ENCODE measurements at regions not wholly inside any gene's neighbourhood (a gene's known extent, or its start where the extent isn't known, plus 50 kb on each side); places are given as distances from the start of the nearest gene placed in this dataset.

- Histone ChIP-seq H3K18ac (ENCODE audit: insufficient read length, low read depth, low read length) (no peak overlapping the region), H3K56ac (ENCODE audit: insufficient read length, low read depth, low read length) (no peak overlapping the region), H2AK5ac (ENCODE audit: insufficient read length, low read length) (no peak overlapping the region), H3K4ac (ENCODE audit: low read depth, low read length) (no peak overlapping the region), H2BK15ac (ENCODE audit: low read depth, low read length) (no peak overlapping the region), H3K23ac (ENCODE audit: insufficient read length, low read depth, low read length) (no peak overlapping the region), H3K23me2 (ENCODE audit: insufficient read length, low read depth, low read length, poor library complexity, severe bottlenecking) (no peaks in the 10 kb centered on the region), H3K9ac (ENCODE audit: extremely low read depth, insufficient read length, low read length) (no peak overlapping the region), H3K4me2 (ENCODE audit: insufficient read depth, insufficient read length, low read length) (no peak overlapping the region), H2BK120ac (ENCODE audit: low read depth, low read length, poor library complexity, severe bottlenecking) (no peak overlapping the region), H4K8ac (replicated peaks; ENCODE audit: insufficient read length, low read depth, low read length) (no peak overlapping the region), H3K79me2 (ENCODE audit: insufficient read depth, low read length) (no peaks in the 10 kb centered on the region), H3K27ac (ENCODE audit: insufficient read length, low read depth, low read length) (no peak overlapping the region), H4K91ac (ENCODE audit: insufficient read length, low read depth, low read length) (no peak overlapping the region), H3K9me3 (ENCODE audit: control insufficient read depth, low read depth, low read length) (peaks cover 6% of the 10 kb centered on the region), H3T11ph (ENCODE audit: low read length) (no peak overlapping the region), H3K4me1 (ENCODE audit: insufficient read depth, low read length) (peaks cover 2% of the 10 kb centered on the region; the same call in 1 of the 2 replicates), H3K14ac (ENCODE audit: insufficient read depth, low read length) (no peak overlapping the region), H4K20me1 (ENCODE audit: control insufficient read depth, insufficient read depth, insufficient read length) (no peaks in the 10 kb centered on the region), H2BK20ac (ENCODE audit: low read depth, low read length, poor library complexity, severe bottlenecking) (no peak overlapping the region), H2AFZ (ENCODE audit: low read length) (no peak overlapping the region), H3K79me1 (ENCODE audit: insufficient read depth, low read depth, low read length, poor library complexity, severe bottlenecking) (no peaks in the 10 kb centered on the region), H3K27me3 (ENCODE audit: insufficient read depth, low read length) (no peaks in the 10 kb centered on the region), H2BK5ac (ENCODE audit: insufficient read length, low read length) (no peak overlapping the region), H2BK12ac (ENCODE audit: insufficient read length, low read depth, low read length) (no peak overlapping the region), H4K5ac (ENCODE audit: insufficient read length, low read depth, low read length) (no peak overlapping the region)
- Mint-ChIP-seq H3K4me1 (peaks cover 17 to 25% of the 10 kb centered on the region in 2 experiments), H3K9me3 (peaks cover 15 to 18% of the 10 kb centered on the region in 2 experiments), H3K27me3 (ENCODE audit: low read depth) (peaks cover 2% of the 10 kb centered on the region; the same call in 1 of the 2 replicates), H3K27ac (no peak overlapping the region; a peak in 1 of 7 replicates), H3K4me3 (no peak overlapping the region), H3K36me3 (ENCODE audit: insufficient read depth in 1 of 3, low read depth in 3 of 3) (peaks cover 10 to 15% (median 13%) of the 10 kb centered on the region in 3 experiments)
- no CpG with 5 or more reads among the region's 7 CpGs for WGBS (ENCODE audit: extremely low coverage, insufficient read length, low lambda C conversion rate)
- DNase-seq, result no peak
- TF ChIP-seq CTCF (conservative IDR thresholded peaks at IDR 0.05), result no peak
Measured at GRCh38 chr10:123306290-123306689, 152.1 kb downstream of the BUB3 start.

Measured in H9 (cell line).